ENCODE measurements at regions not wholly inside any gene's neighbourhood (a gene's known extent, or its start where the extent isn't known, plus 50 kb on each side); places are given as distances from the start of the nearest gene placed in this dataset.
"Not testable (repeated sequence)": the region's sequence is repeated elsewhere in the genome, so short reads cannot be mapped to it uniquely, and the experiment has no call there.

GRCh38 chr7:85261336-85261735 lies 74.5 kb upstream of the SEMA3D start:
- H3K4me3 ChIP-seq (ENCODE audit: low read depth, poor library complexity, severe bottlenecking) = no peak overlapping the region
- TF ChIP-seq CTCF (IDR thresholded peaks at IDR 0.05) (no peak), POLR2A (IDR thresholded peaks at IDR 0.05) (no peak)
- WGBS, 2 donors = 67 to 75% methylated on average over 2 of the region's 2 CpGs
- DNase-seq (ENCODE audit: low spot score in 2 of 2) = no peak
- intact Hi-C loops (cut with DNase I; ENCODE audit: low total_unique reads) = no loop called here

- DNase-seq (ENCODE audit: low spot score in 2 of 2); intact Hi-C loops (cut with DNase I; ENCODE audit: low total_unique reads); H3K4me3 ChIP-seq (ENCODE audit: low read depth, poor library complexity, severe bottlenecking): not testable (repeated sequence)
- 92 to 97% methylated on average over 19 of the region's 19 CpGs for WGBS, 2 donors
Observed at GRCh38 chr7:85249787-85250186, 62.9 kb upstream of the SEMA3D start.

DNA sequence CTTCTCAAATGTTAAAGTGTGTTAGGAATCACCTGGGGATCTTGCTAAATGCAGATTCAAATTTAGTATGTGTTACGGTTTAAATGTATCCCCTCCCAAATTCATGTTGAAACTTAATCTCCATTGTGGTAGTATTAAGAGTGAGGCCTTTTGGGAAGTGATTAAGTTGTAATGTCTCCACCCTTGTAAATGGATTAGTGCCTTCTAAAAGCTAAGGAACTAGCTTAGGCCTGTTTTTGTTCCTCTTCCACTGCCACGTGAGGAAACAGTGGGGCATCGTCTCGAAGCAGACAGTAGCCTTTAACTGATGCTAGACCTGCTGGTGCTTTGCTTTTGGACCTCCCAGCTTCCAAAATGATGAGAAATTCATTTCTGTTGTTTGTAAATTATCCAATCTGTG lies 52.3 kb upstream of the SEMA3D start:
- H3K4me3 ChIP-seq (ENCODE audit: low read depth, poor library complexity, severe bottlenecking) = no peak overlapping the region
- intact Hi-C loops (cut with DNase I; ENCODE audit: low total_unique reads) = no loop called here
- no peak for DNase-seq (ENCODE audit: low spot score in 2 of 2)
- WGBS, 2 donors = 35 to 61% methylated on average over 4 of the region's 4 CpGs
- TF ChIP-seq CTCF (IDR thresholded peaks at IDR 0.05) = no peak
- no peak for TF ChIP-seq POLR2A (IDR thresholded peaks at IDR 0.05)

DNA sequence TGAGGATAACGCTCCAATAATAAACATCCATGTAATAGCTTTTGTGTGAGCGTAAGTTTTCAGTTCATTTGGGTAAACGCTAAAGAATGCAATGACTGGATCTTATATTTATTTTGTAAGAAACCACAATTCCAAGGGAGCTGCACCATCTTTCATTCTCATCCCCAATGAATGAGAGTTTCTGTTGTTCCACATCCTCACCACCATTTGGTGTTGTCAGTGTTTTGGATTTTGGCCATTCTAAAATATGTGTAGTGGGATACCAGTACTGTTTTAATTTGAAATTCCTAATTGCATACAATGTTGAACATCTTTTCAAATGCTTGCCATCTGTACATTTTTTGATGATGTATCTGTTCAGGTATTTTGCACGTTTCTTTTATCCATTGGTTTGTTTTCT lies 50.9 kb upstream of the SEMA3D start:
- WGBS, 2 donors = 90 to 93% methylated on average over 4 of the region's 4 CpGs
- TF ChIP-seq CTCF (IDR thresholded peaks at IDR 0.05) = no peak
- no peak for TF ChIP-seq POLR2A (IDR thresholded peaks at IDR 0.05)
- no peak for DNase-seq (ENCODE audit: low spot score in 2 of 2)
- intact Hi-C loops (cut with DNase I; ENCODE audit: low total_unique reads) = no loop called here
- no peak overlapping the region for H3K4me3 ChIP-seq (ENCODE audit: low read depth, poor library complexity, severe bottlenecking)

Measured in lower leg skin (tissue), 4 donors.